ENCODE measurements at regions not wholly inside any gene's neighbourhood (a gene's known extent, or its start where the extent isn't known, plus 50 kb on each side); places are given as distances from the start of the nearest gene placed in this dataset.

GRCh38 chr10:6980353-6980752 is 400.3 kb upstream of the PRKCQ start:
- DNase-seq (ENCODE audit: low read depth) = no peak

DNA sequence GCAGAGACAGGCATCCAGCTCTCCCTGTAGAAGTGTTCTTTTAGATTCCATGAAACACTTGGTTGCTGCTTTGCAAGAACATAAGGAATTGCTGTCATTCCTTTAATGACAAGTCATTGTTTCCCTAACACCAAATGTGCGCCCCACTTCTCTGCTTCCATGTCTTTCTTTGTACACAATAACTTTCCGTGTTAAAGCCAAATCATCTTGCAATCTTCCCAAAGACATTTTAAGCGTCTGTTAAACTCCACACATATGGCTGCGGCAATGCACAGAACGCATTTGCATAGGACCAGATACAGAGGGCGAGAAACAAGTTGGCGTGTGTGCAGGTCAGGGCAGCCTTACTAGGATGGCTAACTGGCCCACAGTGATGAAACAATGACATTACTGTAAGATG is 399.3 kb upstream of the PRKCQ start:
- DNase-seq (ENCODE audit: low read depth) = no peak

DNA sequence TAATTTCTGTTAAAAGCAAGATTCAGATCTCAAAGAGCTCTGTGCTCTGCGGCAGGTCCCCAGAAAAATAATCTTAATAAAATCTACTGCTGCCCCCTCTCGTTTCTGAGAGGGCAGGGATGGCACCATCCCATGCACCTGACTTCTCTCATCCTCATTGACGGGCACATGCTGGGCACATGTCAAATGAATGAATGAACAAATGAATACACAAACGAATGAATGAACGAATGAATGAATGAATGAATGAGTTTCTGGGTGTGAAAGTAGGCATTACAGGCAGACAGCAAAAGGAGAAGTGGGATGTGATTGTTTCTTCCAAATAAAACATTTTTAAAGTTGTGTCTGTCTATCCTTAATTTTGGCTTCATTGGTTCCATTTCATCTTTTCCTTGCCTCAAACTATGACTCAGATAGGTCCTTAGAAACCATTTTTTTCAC is 398.1 kb upstream of the PRKCQ start:
- no peak for DNase-seq (ENCODE audit: low read depth)

- no peak for DNase-seq (ENCODE audit: low read depth)
Measured at GRCh38 chr10:6977398-6978186, 397.5 kb upstream of the PRKCQ start.

- DNase-seq (ENCODE audit: low read depth) = no peak
Measured at GRCh38 chr10:6973899-6974298, 393.8 kb upstream of the PRKCQ start.

DNA sequence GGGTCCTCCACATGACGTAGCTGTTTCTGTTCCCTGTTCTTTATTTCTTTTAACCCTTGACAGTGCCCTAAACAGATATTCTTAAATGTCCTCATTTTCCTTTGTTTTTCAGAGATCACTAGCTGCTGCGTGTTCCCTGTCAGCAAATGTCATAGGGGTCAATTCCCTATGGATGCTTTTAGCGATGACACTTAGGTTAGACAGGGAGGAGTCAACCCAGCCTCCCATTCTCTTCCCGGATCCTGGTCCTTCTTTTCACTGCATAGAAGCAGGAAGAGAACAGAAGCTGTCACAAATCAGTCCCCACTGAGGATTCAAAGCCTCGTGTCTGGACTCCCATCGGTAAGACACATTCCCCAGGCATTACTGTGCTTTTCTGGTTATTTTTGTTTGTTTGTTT is 392.1 kb upstream of the PRKCQ start:
- no peak for DNase-seq (ENCODE audit: low read depth)

DNA sequence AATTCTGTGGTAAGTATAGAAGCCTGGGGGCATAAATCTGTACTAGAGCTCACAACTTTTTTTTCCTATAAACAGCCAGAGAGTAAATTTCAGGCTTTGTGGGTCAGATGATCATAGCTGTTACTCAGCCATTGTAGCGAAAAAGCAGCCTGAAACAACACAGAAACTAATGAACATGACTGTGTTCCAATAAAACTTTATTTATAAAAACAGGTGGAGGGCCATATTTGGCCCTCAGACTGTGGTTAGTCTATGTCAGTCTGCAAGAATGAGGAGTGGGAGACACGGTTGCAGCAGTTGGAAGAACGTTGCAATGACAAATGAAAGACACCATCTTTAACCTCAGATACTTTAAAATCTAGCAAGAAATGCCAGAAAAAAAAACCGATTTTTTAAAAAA is 389.6 kb upstream of the PRKCQ start:
- no peak for DNase-seq (ENCODE audit: low read depth)

GRCh38 chr10:6964543-6964942 is 384.5 kb upstream of the PRKCQ start:
- no peak for DNase-seq (ENCODE audit: low read depth)

GRCh38 chr10:6962576-6962975 is 382.5 kb upstream of the PRKCQ start:
- DNase-seq (ENCODE audit: low read depth) = no peak

- no peak for DNase-seq (ENCODE audit: low read depth)
Measured at GRCh38 chr10:6958711-6959110, 378.6 kb upstream of the PRKCQ start.

GRCh38 chr10:6958254-6958653 is 378.2 kb upstream of the PRKCQ start:
- no peak for DNase-seq (ENCODE audit: low read depth)

GRCh38 chr10:6957851-6958250 is 377.8 kb upstream of the PRKCQ start:
- DNase-seq (ENCODE audit: low read depth) = no peak

DNA sequence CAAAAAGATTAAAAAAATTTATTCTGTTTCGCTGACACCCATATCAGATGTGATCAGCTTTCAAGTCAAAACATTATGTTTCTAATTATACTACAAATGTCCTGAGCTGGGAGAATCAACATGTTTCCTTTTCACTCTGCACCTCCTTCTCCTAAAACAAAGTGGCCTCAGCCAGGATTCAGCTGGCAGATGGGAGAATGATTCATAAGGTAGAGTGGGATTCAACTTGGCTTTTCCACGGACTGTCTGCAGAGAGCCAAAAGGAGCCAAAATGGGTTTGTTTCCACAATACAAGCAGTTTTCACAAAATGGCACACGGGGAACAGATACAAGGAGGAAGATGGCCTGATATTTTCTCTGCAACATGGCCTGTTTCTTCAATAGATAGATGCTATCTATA is 376.5 kb upstream of the PRKCQ start:
- DNase-seq (ENCODE audit: low read depth) = no peak

DNA sequence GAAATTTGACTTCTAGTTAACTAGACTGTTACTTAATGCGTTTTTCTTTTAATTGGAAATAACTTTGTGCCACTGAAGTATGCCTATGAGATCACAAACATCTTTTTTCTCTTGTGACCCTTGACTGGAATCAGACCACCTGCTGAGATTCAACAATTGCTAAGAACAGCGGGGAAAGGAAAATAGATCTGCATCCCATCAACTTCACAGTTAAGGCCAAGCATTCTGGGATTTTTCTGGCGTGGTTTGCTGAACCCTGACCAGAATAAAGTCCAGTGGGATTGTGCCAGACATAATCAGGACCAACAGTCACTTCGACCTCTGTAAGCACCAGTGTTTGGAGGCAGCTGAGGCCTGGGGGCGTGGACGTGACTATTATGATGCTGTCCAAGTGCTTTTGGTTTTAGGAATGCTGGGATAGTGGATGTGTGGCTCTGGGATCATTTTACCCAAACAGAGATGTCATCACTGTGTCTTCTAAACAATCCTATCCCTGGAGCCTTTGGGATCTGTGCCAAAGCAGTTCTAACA is 373.3 kb upstream of the PRKCQ start:
- no peak for DNase-seq (ENCODE audit: low read depth)

DNA sequence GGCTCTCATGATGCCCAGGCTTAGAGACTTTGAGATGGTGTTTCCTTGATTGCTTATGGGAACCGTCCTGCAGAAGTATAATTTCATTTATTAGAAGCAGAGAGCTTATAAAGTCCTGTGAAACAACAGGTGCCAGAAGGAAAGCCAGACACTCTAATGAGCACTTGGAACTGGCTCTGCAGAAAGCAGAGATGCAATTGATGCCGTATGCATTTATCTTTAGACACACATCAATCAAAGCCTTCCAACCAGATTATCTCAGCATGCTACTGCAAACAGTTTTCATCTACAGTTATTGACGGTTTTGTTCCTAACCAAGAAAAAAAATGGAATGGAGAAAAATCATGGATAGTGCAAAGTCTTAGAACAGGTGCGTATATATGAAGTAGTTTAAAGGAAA is 371.7 kb upstream of the PRKCQ start:
- DNase-seq (ENCODE audit: low read depth) = no peak

DNA sequence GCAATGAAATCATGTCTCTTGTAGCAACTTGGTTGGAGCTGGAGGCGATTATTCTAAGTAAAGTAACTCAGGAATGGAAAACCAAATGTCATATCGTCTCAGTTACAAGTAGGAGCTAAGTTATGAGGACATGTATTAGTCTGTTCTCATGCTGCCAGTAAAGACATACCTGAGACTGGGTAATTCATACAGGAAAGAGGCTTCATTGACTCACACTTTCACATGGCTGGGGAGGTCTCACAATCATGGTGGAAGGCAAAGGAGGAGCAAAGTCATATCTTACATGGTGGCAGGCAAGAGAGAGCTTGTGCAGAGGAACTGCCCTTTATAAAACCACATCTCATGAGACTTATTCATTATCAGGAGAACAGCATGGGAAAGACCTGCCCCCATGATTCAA is 370.1 kb upstream of the PRKCQ start:
- no peak for DNase-seq (ENCODE audit: low read depth)

- DNase-seq (ENCODE audit: low read depth) = no peak
Measured at GRCh38 chr10:6944436-6944835, 364.4 kb upstream of the PRKCQ start.

- no peak for DNase-seq (ENCODE audit: low read depth)
Measured at GRCh38 chr10:6938384-6938783, 358.3 kb upstream of the PRKCQ start.

GRCh38 chr10:6936931-6937330 is 356.9 kb upstream of the PRKCQ start:
- DNase-seq (ENCODE audit: low read depth) = no peak

DNA sequence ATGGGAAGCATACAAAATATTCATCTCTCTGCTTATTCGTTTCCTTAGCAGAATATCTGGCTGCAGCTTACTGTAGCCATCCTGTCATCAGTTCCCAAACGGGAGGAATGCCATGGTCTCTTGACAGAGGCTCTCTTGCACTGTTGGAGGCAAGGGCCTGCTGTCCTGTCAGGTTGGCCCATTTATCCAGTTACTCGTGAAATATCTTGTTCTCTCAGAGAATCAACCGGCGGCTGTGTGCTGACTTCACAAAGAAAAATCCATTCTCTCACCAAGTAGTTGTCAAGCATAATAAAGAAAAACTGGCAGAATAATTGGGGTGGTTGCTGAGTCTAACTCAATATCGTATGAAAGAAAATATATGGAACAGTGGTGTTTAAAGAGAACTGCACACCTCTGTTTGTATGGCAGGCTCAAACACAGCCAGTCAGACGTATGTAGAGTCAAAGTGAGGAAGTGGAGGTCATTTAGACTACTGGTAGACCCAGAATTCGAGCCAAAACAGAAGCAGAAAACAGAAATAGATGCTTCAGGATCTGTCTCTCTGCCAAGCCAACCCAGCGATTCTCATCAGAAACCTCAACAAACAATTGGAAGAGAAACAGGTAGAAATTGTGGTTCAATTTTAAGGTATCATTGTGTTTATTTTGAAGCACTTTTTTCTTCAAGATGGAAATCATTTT is 349.2 kb upstream of the PRKCQ start:
- DNase-seq (ENCODE audit: low read depth) = no peak

- no peak for DNase-seq (ENCODE audit: low read depth)
Measured at GRCh38 chr10:6928586-6928985, 348.5 kb upstream of the PRKCQ start.

- no peak for DNase-seq (ENCODE audit: low read depth)
Measured at GRCh38 chr10:6926971-6927370, 346.9 kb upstream of the PRKCQ start.

DNA sequence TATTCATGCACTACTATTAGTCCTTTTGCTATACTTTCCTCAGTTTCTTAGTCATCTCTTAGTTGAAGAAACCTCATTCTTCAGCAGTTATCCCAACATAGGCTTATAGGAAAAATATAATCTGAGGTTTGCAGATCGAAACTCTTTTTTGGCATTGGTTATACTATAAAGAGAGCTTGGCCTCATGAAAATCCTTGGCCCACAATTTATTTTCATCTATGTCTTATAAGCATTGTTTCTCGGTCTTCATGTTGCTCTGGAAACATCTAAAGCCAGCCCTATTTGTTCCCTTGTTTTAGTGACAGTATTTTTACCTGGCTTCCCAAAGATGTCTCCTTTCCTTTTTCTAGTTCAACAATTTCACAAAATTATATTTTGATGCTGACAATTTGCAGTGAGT is 345.1 kb upstream of the PRKCQ start:
- DNase-seq (ENCODE audit: low read depth) = no peak

- DNase-seq (ENCODE audit: low read depth) = no peak
Measured at GRCh38 chr10:6924166-6924565, 344.1 kb upstream of the PRKCQ start.

Measured in HS-5 (cell line).